UCSD-AML1 (cell line): ENCODE measurements at regions not wholly inside any gene's neighbourhood (a gene's known extent, or its start where the extent isn't known, plus 50 kb on each side); places are given as distances from the start of the nearest gene placed in this dataset.
A peak's percentile ranks its signal among the peaks of the same experiment; 100 is the strongest.

Source experiments
- DNase-seq: peaks from one replicate; lab custom pipeline; 2025; ENCODE audit not compliant: unreplicated experiment; lab: John Stamatoyannopoulos, UW

GRCh38 chr6:163695414-163695864, 280.9 kb downstream of the QKI start:
- no peak for DNase-seq

- DNase-seq, result no peak
These were observed 280.5 kb downstream of the QKI start for GRCh38 chr6:163694988-163695398.

GRCh38 chr6:163694072-163694471, 279.6 kb downstream of the QKI start:
- no peak for DNase-seq

GRCh38 chr6:163691049-163691448, 276.5 kb downstream of the QKI start:
- no peak for DNase-seq

- no peak for DNase-seq
These were observed 274.3 kb downstream of the QKI start for GRCh38 chr6:163688739-163689362.

- no peak for DNase-seq
These were observed 272.6 kb downstream of the QKI start for GRCh38 chr6:163687075-163687474.

- DNase-seq, result no peak
These were observed 271.8 kb downstream of the QKI start for GRCh38 chr6:163686301-163686700.

- no peak for DNase-seq
These were observed 268.6 kb downstream of the QKI start for GRCh38 chr6:163683105-163683622.

- no peak for DNase-seq
These were observed 265.2 kb downstream of the QKI start for GRCh38 chr6:163679753-163680152.

GRCh38 chr6:163679012-163679660, 264.6 kb downstream of the QKI start:
- no peak for DNase-seq

GRCh38 chr6:163675611-163676010, 261.1 kb downstream of the QKI start:
- no peak for DNase-seq

- DNase-seq, result no peak
These were observed 258.2 kb downstream of the QKI start for GRCh38 chr6:163672710-163673109.

GRCh38 chr6:163671791-163672190, 257.3 kb downstream of the QKI start:
- DNase-seq, result no peak

- DNase-seq, result no peak
These were observed 256.8 kb downstream of the QKI start for GRCh38 chr6:163671355-163671754.

- no peak for DNase-seq
These were observed 255.8 kb downstream of the QKI start for GRCh38 chr6:163670336-163670735.

GRCh38 chr6:163668061-163668426, 253.5 kb downstream of the QKI start:
- DNase-seq, result no peak

- DNase-seq, result peak; percentile 36
These were observed 253.0 kb downstream of the QKI start for GRCh38 chr6:163667372-163668060.

- no peak for DNase-seq
These were observed 250.9 kb downstream of the QKI start for GRCh38 chr6:163665464-163665863.

GRCh38 chr6:163663575-163663974, 249.1 kb downstream of the QKI start:
- no peak for DNase-seq

- no peak for DNase-seq
These were observed 248.2 kb downstream of the QKI start for GRCh38 chr6:163662604-163663225.

GRCh38 chr6:163661272-163661671, 246.8 kb downstream of the QKI start:
- peak; percentile 31 for DNase-seq

GRCh38 chr6:163659803-163660202, 245.3 kb downstream of the QKI start:
- DNase-seq, result no peak
